Activated CD8-positive, alpha-beta memory T cell treated with anti-CD3 and anti-CD28 coated beads for 48 hours (primary cell): ENCODE measurements at regions not wholly inside any gene's neighbourhood (a gene's known extent, or its start where the extent isn't known, plus 50 kb on each side); places are given as distances from the start of the nearest gene placed in this dataset.

Source experiments
- DNase-seq, 3 experiments: peaks; one replicate each; pipeline ENCODE4 v3.0.0-alpha.2; 2020; ENCODE audit warnings: low read depth in 2 of 3, low spot score in 2 of 3

- no peak for DNase-seq
These were observed 348.2 kb downstream of the SAMD5 start for GRCh38 chr6:147856687-147857086.

- no peak for DNase-seq
These were observed 349.9 kb downstream of the SAMD5 start for GRCh38 chr6:147858421-147858820.

GRCh38 chr6:147859071-147859470 is 350.6 kb downstream of the SAMD5 start:
- no peak for DNase-seq

GRCh38 chr6:147861696-147862095 is 353.2 kb downstream of the SAMD5 start:
- no peak for DNase-seq

GRCh38 chr6:147867433-147868226 is 359.1 kb downstream of the SAMD5 start:
- no peak for DNase-seq

- no peak for DNase-seq
These were observed 360.1 kb downstream of the SAMD5 start for GRCh38 chr6:147868427-147869190.

- DNase-seq, result no peak
These were observed 360.7 kb downstream of the SAMD5 start for GRCh38 chr6:147869201-147869600.

GRCh38 chr6:147869869-147870268 is 361.4 kb downstream of the SAMD5 start:
- DNase-seq, result no peak

GRCh38 chr6:147870506-147871110 is 362.1 kb downstream of the SAMD5 start:
- DNase-seq, result no peak

- DNase-seq, result no peak
These were observed 363.5 kb downstream of the SAMD5 start for GRCh38 chr6:147872002-147872401.

- no peak for DNase-seq
These were observed 365.3 kb downstream of the SAMD5 start for GRCh38 chr6:147873816-147874215.

- no peak for DNase-seq
These were observed 365.8 kb downstream of the SAMD5 start for GRCh38 chr6:147874322-147874721.

- DNase-seq, result no peak
These were observed 370.6 kb downstream of the SAMD5 start for GRCh38 chr6:147879031-147879580.

- no peak for DNase-seq
These were observed 372.9 kb downstream of the SAMD5 start for GRCh38 chr6:147881432-147881831.

- no peak for DNase-seq
These were observed 379.9 kb downstream of the SAMD5 start for GRCh38 chr6:147888374-147888773.

- DNase-seq, result no peak
These were observed 383.2 kb downstream of the SAMD5 start for GRCh38 chr6:147891671-147892070.

- no peak for DNase-seq
These were observed 384.0 kb downstream of the SAMD5 start for GRCh38 chr6:147892476-147892875.

- no peak for DNase-seq
These were observed 386.8 kb downstream of the SAMD5 start for GRCh38 chr6:147895272-147895671.

- no peak for DNase-seq
These were observed 391.8 kb downstream of the SAMD5 start for GRCh38 chr6:147900247-147900830.

GRCh38 chr6:147903321-147903720 is 394.8 kb downstream of the SAMD5 start:
- no peak for DNase-seq

GRCh38 chr6:147903931-147904330 is 395.4 kb downstream of the SAMD5 start:
- DNase-seq, result no peak
